Lower lobe of right lung (tissue), 2 donors: ENCODE measurements at regions not wholly inside any gene's neighbourhood (a gene's known extent, or its start where the extent isn't known, plus 50 kb on each side); places are given as distances from the start of the nearest gene placed in this dataset.
A peak's percentile ranks its signal among the peaks of the same experiment; 100 is the strongest.

ENCODE experiments used
- ATAC-seq, 2 donors: fragments of 200-7000 bp; cut with Tn5 transposase; one replicate each; pipeline ENCODE4 v1.9.1; 2020 to 2022; ENCODE audit warnings: mild to moderate bottlenecking in 2 of 2, moderate library complexity in 2 of 2
- DNase-seq: peaks from one replicate; pipeline ENCODE4 v3.0.0-alpha.2; 2020
- H3K27ac ChIP-seq: fragments of 200-600 bp; one replicate; pipeline ENCODE4 v1.8.0; 2022
- H3K27me3 ChIP-seq: fragments of 200-600 bp; one replicate; pipeline ENCODE4 v1.8.0; 2022; ENCODE audit warnings: low read depth
- H3K36me3 ChIP-seq: fragments of 200-600 bp; one replicate; pipeline ENCODE4 v1.8.0; 2022; ENCODE audit warnings: mild to moderate bottlenecking
- H3K4me1 ChIP-seq: fragments of 200-600 bp; one replicate; pipeline ENCODE4 v1.8.0; 2022
- H3K4me3 ChIP-seq: fragments of 200-600 bp; one replicate; pipeline ENCODE4 v1.8.0; 2022; ENCODE audit warnings: mild to moderate bottlenecking
- H3K9me3 ChIP-seq: fragments of 200-600 bp; one replicate; pipeline ENCODE4 v1.8.0; 2022
- CTCF ChIP-seq: fragments of 200-600 bp; IDR thresholded peaks from one replicate; pipeline ENCODE4 v1.8.0; 2022; ENCODE audit warnings: antibody characterized with exemption, mild to moderate bottlenecking
- intact Hi-C: fragments of 100-400 bp; cut with DNase I; formaldehyde crosslinking; loops from one replicate; pipeline ENCODE4 v1.11.0; 2022
- donor health status: DM: no; HTN: yes; CAD: no; lungs with severe emphysema.

DNA sequence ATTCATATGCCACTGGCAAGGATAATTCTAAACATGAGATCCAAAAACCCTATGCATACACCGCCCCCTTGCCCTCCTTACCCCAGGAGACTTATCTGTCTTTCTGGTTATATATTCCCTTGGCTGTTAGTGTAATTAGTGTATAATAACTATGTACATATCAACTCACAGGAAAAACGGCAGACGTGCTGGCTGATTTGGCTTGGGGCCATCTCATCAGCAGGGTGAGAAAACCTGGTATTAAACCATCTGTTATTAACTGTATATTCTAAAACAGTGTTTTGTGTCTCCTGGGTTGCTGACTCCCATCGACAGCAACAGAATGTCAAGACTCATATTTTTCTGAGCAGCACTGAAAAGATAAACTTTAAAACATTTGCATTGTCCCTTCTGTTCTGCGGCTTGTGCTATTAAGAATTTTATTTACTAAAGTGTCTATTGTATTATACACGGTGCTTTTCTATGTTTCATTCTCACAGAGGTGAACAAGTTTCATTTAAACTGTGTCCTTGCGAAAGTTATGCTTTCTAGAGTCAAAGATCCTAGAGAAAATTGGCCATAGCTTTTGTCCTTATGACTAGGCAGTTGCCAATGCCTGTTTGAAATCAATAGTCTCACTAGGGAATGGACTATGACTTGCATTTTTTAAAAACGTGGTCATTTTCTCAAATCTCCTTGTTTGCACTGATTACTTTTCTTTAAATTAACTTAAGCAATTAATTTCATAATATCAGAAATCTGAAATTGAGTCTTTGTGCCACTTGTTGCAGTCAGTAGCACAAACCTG lies 211.5 kb upstream of the MID1 start:
- H3K4me1 ChIP-seq, result no peaks in the 10 kb centered on the region
- no peaks in the 10 kb centered on the region for H3K36me3 ChIP-seq
- ATAC-seq, result no peak
- H3K4me3 ChIP-seq, result no peak overlapping the region
- no peak for DNase-seq
- H3K9me3 ChIP-seq, result no peaks in the 10 kb centered on the region
- TF ChIP-seq CTCF, result no peak
- no peaks in the 10 kb centered on the region for H3K27me3 ChIP-seq
- H3K27ac ChIP-seq, result no peak overlapping the region
- intact Hi-C loops, result no loop called here

- Histone ChIP-seq H3K4me1 (no peaks in the 10 kb centered on the region), H3K36me3 (no peaks in the 10 kb centered on the region), H3K27ac (no peak overlapping the region), H3K27me3 (no peaks in the 10 kb centered on the region), H3K9me3 (no peaks in the 10 kb centered on the region), H3K4me3 (peak overlapping the region; percentile 31)
- DNase-seq, result peak; percentile 47
- no peak for TF ChIP-seq CTCF
- ATAC-seq, result peak; percentile 82 to 87
- intact Hi-C loops, result no loop called here
These were observed 213.1 kb upstream of the MID1 start for GRCh38 chrX:10833299-10834169.

DNA sequence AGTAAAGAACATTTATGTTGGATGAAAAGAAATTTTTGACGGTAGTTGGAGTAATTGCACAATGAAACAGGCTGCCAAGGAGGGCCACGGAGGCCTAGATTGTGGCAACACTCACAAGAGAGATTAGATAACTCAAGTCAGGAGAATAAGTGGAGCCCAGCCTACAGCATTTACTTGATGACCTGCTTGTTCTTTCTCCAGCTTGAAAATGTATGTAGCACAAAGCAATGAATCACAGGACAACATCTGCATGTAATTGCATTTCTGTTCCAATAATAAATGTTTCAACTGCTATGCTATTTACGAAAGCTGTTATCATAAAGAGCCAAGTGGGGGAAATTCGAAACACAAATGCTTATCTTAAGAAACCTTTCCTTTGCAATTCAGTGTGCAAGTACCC lies 221.2 kb upstream of the MID1 start:
- Histone ChIP-seq H3K4me1 (no peaks in the 10 kb centered on the region), H3K4me3 (no peak overlapping the region), H3K9me3 (no peaks in the 10 kb centered on the region), H3K36me3 (no peaks in the 10 kb centered on the region), H3K27me3 (no peaks in the 10 kb centered on the region), H3K27ac (no peak overlapping the region)
- no peak for ATAC-seq
- no peak for DNase-seq
- TF ChIP-seq CTCF, result no peak
- intact Hi-C loops, result no loop called here

DNA sequence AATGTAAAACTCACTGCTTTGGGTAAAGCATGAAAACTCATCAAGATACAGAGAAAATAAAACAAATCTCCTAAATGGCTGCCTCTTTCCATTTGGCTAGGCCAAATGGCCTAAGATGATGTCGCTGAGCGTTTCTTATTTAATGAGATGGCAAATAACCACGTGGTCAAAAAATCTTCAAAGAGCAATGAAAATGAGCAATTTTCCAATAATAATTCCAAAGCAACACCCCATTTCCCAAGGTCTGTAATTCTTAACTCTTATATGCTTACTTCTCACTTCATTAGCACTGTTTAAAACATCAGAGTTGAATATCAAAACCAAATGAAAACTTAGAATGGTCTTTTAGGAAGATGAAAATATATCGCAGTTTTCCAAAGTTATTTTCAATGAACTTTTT lies 222.3 kb upstream of the MID1 start:
- intact Hi-C loops, result no loop called here
- Histone ChIP-seq H3K36me3 (no peaks in the 10 kb centered on the region), H3K4me3 (no peak overlapping the region), H3K4me1 (no peaks in the 10 kb centered on the region), H3K27me3 (no peaks in the 10 kb centered on the region), H3K9me3 (no peaks in the 10 kb centered on the region), H3K27ac (no peak overlapping the region)
- no peak for DNase-seq
- no peak for ATAC-seq
- TF ChIP-seq CTCF, result no peak

DNA sequence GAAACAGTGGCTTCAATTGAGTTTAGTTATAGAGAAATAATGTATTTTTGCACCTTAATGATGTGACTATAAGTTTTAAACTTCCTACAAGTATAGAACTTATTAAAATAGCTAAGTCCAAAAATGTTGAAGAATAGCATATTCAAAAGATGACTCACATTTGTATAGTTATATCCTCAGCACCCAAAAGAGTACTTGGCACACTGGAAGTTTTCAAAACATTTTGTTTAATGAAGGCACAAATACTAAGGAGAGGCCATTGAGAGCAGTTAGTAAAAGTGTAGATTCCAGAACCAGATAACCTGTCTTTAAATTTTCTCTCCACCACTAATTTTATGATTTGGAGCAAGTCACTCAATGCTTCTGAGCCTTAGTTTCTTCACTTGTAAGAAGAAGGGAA lies 226.9 kb upstream of the MID1 start:
- no peak for ATAC-seq
- Histone ChIP-seq H3K4me3 (no peak overlapping the region), H3K27ac (no peak overlapping the region), H3K27me3 (no peaks in the 10 kb centered on the region), H3K36me3 (no peaks in the 10 kb centered on the region), H3K9me3 (no peaks in the 10 kb centered on the region), H3K4me1 (no peaks in the 10 kb centered on the region)
- TF ChIP-seq CTCF, result no peak
- intact Hi-C loops, result no loop called here
- DNase-seq, result no peak
